Cardiac muscle cell (in vitro differentiated cells and primary cell): ENCODE measurements at regions not wholly inside any gene's neighbourhood (a gene's known extent, or its start where the extent isn't known, plus 50 kb on each side); places are given as distances from the start of the nearest gene placed in this dataset.
A peak's percentile ranks its signal among the peaks of the same experiment; 100 is the strongest.

Source experiments
- DNase-seq, 2 donors: peaks; one replicate each; pipeline versions ENCODE4 v3.0.0 to v3.0.0-alpha.2; 2010 to 2017; ENCODE audit warnings: low read depth in 1 of 2, low spot score in 1 of 2
- H3K27ac ChIP-seq: fragments of 200-600 bp; sonication (generic); 2 replicates; pipeline ENCODE4 v1.5.1; 2016
- H3K27me3 ChIP-seq: fragments of 200-600 bp; sonication (generic); 2 replicates; pipeline ENCODE4 v1.6.0; 2016; ENCODE audit warnings: control low read depth
- H3K36me3 ChIP-seq: fragments of 200-600 bp; sonication (generic); 2 replicates; pipeline ENCODE4 v1.5.1; 2016; ENCODE audit warnings: control low read depth
- H3K4me1 ChIP-seq: fragments of 200-600 bp; sonication (generic); 2 replicates; pipeline ENCODE4 v1.8.1; 2017; ENCODE audit warnings: low read depth, mild to moderate bottlenecking, mixed run types
- H3K4me3 ChIP-seq: fragments of 200-600 bp; sonication (generic); 2 replicates; pipeline ENCODE4 v1.5.1; 2016; ENCODE audit warnings: mild to moderate bottlenecking
- H3K9me3 ChIP-seq: fragments of 200-600 bp; sonication (generic); 2 replicates; pipeline ENCODE4 v1.5.1; 2017; ENCODE audit warnings: low read depth, mild to moderate bottlenecking, control low read depth
- TF ChIP-seq, protein P1 (sequence below): IDR thresholded peaks from 2 replicates; pipeline ENCODE4 v1.5.1; 2012; ENCODE audit warnings: low read depth, mild to moderate bottlenecking, low read length

DNA sequence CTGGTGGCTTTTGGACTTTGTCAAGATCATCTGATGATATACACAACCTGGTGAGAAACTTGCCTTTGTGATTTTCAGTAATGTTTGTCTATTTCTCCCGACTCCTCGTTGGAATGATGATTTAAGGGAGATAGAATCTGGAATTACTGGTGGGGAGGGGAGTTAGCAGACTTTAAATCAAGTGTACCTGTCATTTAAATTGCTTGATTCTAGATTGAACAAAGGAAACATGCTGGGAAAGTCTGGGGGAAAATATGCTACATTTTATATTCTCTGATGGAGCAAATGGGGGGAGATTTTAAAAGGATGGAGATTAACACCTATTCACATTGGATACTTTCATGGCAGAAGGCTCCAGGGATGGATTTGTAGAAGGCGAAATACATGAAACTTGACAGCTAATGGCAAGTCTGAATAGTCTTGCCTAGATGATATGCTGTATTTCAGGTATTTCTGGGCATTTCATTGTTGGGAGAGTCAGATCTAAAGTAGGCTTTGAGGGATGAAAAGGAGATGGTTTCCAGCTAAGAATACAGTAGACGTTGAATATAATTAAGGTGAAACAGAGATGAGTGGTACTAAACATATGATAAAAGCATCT, 189.1 kb upstream of the PDZRN3 start:
- Histone ChIP-seq H3K9me3 (no peaks in the 10 kb centered on the region), H3K4me1 (no peaks in the 10 kb centered on the region), H3K36me3 (no peaks in the 10 kb centered on the region), H3K27ac (no peak overlapping the region), H3K4me3 (no peak overlapping the region), H3K27me3 (no peaks in the 10 kb centered on the region)
- TF ChIP-seq, protein P1, sequence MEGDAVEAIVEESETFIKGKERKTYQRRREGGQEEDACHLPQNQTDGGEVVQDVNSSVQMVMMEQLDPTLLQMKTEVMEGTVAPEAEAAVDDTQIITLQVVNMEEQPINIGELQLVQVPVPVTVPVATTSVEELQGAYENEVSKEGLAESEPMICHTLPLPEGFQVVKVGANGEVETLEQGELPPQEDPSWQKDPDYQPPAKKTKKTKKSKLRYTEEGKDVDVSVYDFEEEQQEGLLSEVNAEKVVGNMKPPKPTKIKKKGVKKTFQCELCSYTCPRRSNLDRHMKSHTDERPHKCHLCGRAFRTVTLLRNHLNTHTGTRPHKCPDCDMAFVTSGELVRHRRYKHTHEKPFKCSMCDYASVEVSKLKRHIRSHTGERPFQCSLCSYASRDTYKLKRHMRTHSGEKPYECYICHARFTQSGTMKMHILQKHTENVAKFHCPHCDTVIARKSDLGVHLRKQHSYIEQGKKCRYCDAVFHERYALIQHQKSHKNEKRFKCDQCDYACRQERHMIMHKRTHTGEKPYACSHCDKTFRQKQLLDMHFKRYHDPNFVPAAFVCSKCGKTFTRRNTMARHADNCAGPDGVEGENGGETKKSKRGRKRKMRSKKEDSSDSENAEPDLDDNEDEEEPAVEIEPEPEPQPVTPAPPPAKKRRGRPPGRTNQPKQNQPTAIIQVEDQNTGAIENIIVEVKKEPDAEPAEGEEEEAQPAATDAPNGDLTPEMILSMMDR = no peak
- DNase-seq = no peak

DNA sequence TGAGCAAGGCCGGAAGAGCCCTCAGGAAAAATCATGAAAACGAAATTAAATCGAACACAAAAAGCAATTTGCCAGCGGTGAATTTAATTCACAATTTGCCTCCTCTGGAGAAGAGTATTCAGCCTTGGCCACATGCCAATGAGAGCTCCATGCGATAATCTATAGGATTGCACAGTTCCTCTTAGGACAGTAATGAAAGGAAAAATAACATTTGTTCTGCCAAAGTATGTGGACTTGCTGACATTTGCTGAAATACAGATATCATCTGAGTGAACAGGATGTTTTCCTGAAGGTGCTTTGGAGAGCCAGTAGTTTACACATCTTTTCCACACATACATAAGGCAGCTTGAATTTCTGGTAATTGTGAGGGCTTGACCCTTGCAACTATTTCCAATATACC, 188.6 kb upstream of the PDZRN3 start:
- H3K27me3 ChIP-seq = no peaks in the 10 kb centered on the region
- no peaks in the 10 kb centered on the region for H3K4me1 ChIP-seq
- TF ChIP-seq, protein P1 = no peak
- H3K4me3 ChIP-seq = no peak overlapping the region
- no peaks in the 10 kb centered on the region for H3K36me3 ChIP-seq
- DNase-seq = peak in 1 of 2 donors; percentile 85
- H3K9me3 ChIP-seq = no peaks in the 10 kb centered on the region
- no peak overlapping the region for H3K27ac ChIP-seq

DNA sequence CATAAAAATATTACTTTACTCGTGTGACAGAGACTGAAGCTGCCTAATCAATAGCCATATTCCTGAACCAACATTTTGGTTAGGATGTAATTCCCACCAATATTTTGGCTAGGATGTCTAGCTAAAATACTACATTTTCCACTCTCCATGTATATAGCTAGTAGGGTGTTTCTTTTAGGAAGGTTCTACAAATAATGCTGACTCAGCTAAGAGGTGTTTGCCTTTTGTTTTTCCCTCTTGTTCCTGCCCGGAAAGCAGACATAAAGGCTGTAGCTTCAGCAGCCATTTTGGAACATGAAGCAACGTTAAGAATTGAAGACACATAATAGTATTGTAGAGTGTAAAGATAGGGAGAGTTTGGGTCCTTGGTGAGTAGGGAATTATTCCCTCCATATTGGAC, 187.3 kb upstream of the PDZRN3 start:
- Histone ChIP-seq H3K9me3 (no peaks in the 10 kb centered on the region), H3K27me3 (no peaks in the 10 kb centered on the region), H3K36me3 (no peaks in the 10 kb centered on the region), H3K4me3 (no peak overlapping the region), H3K4me1 (no peaks in the 10 kb centered on the region), H3K27ac (no peak overlapping the region)
- TF ChIP-seq, protein P1 = no peak
- no peak for DNase-seq

DNA sequence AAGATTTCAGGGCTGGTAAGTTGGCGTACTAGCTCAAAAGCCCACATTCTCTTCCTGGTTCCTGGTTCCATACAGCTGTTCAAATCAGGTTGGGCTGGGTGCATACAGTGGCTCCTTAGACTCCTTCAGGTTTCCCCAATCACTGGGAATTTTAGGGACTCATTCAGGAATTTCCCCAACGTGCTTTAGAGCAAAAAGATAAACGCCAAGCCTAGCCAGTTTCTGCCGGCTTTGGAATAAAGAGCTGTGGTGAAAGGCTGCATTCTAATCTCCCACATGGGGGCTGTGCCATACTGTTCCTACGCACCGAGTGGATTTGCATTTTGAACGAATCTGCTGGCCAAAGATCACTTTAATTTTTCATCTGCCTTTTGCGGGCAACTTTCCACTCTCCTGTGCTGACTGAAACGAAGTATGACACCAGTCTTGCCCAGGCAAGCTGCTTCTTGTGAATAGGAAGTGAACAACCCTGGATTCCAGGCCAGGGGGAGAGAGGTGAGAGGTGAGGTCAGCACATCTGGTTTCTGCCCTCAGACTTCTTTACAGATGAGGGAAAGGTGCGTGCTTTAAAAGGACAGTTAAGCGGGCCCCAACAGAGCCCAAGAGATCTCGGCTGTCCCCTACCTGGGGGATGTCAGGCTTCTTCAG, 184.2 kb upstream of the PDZRN3 start:
- no peak overlapping the region for H3K4me3 ChIP-seq
- H3K27ac ChIP-seq = no peak overlapping the region
- DNase-seq = peak in 1 of 2 donors; percentile 74
- H3K36me3 ChIP-seq = no peaks in the 10 kb centered on the region
- no peaks in the 10 kb centered on the region for H3K9me3 ChIP-seq
- no peaks in the 10 kb centered on the region for H3K27me3 ChIP-seq
- TF ChIP-seq, protein P1 = no peak
- no peaks in the 10 kb centered on the region for H3K4me1 ChIP-seq

DNA sequence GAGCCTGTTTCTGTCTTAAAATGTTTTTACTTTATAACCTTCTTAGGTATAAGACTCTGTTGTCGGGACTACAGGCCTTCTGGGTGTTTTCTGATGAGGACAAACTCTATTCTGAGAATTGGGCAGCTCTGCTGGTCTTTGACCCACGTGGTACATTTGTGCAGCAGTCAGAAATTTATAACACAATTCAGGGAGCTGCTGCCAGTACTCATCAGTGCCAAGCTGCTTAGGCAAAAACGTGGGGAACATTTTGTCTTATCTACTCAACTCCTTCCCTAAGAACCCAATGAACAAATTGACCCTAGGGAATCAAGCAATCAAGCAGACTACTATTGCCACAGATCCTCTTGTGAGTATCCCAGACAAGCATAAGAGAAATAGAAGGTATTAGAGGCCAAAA, 180.7 kb upstream of the PDZRN3 start:
- Histone ChIP-seq H3K9me3 (no peaks in the 10 kb centered on the region), H3K4me1 (no peaks in the 10 kb centered on the region), H3K4me3 (no peak overlapping the region), H3K27ac (no peak overlapping the region), H3K36me3 (no peaks in the 10 kb centered on the region), H3K27me3 (no peaks in the 10 kb centered on the region)
- DNase-seq = peak in 1 of 2 donors; percentile 59
- TF ChIP-seq, protein P1 = no peak
